GM12878 (cell line): ENCODE measurements at regions not wholly inside any gene's neighbourhood (a gene's known extent, or its start where the extent isn't known, plus 50 kb on each side); places are given as distances from the start of the nearest gene placed in this dataset.

ENCODE experiments used
- CHD4 ChIP-seq: fragments of 200-600 bp; sonication (generic); IDR thresholded peaks from 2 replicates; pipeline ENCODE4 v1.6.1; 2016; ENCODE audit warnings: mild to moderate bottlenecking
- E2F4 ChIP-seq: IDR thresholded peaks from 2 replicates; pipeline ENCODE4 v1.6.1; 2012; ENCODE audit warnings: low read depth, low read length, improper control_type of control experiment
- E4F1 ChIP-seq: fragments of 450-650 bp; IDR thresholded peaks from 2 replicates; pipeline ENCODE4 v1.6.1; 2018; ENCODE audit warnings: borderline replicate concordance, mild to moderate bottlenecking; ENCODE audit not compliant: partially characterized antibody
- ESRRA ChIP-seq: IDR thresholded peaks from 2 replicates; pipeline ENCODE4 v1.6.1; 2012; ENCODE audit warnings: mild to moderate bottlenecking, low read length, improper control_type of control experiment
- EZH2 ChIP-seq: IDR thresholded peaks from 2 replicates; pipeline ENCODE4 v1.6.1; 2012; ENCODE audit warnings: low read depth, mild to moderate bottlenecking, control low read depth, inconsistent platforms, low read length, borderline replicate concordance; ENCODE audit not compliant: control insufficient read depth
- MXI1 ChIP-seq: fragments of 150-350 bp; IDR thresholded peaks from 2 replicates; pipeline ENCODE4 v1.6.1; 2011; ENCODE audit warnings: low read depth, mild to moderate bottlenecking, inconsistent platforms, low read length, improper control_type of control experiment
- RAD21 ChIP-seq: IDR thresholded peaks from 2 replicates; pipeline ENCODE4 v1.6.1; 2011; ENCODE audit warnings: mild to moderate bottlenecking, low read depth, low read length, moderate library complexity; ENCODE audit not compliant: insufficient read depth
- TF ChIP-seq, protein P1 (sequence below): IDR thresholded peaks from 2 replicates; pipeline ENCODE4 v1.6.1; 2012; ENCODE audit warnings: low read depth, low read length, improper control_type of control experiment
- TF ChIP-seq, protein P2 (sequence below), 3 experiments: IDR thresholded peaks in 2 of 3; conservative IDR thresholded peaks in 1 of 3; 2 replicates each; pipeline ENCODE4 v1.5.1; 2011; ENCODE audit warnings: low read depth in 3 of 3, low read length in 3 of 3, mild to moderate bottlenecking in 3 of 3, control low read depth in 2 of 3, moderate library complexity in 2 of 3, inconsistent platforms in 1 of 3, mixed read lengths in 1 of 3; ENCODE audit not compliant: control insufficient read depth in 2 of 3, insufficient read depth in 1 of 3; ENCODE audit errors: extremely low read depth in 1 of 3
- TF ChIP-seq, protein P3 (sequence below): IDR thresholded peaks from 2 replicates; pipeline ENCODE4 v1.6.1; 2011; ENCODE audit warnings: low read depth, mild to moderate bottlenecking, low read length, moderate library complexity, borderline replicate concordance; ENCODE audit errors: extremely low read depth
- TF ChIP-seq, protein P4 (sequence below): IDR thresholded peaks from 2 replicates; pipeline ENCODE4 v1.6.1; 2012; ENCODE audit warnings: low read depth, low read length, improper control_type of control experiment

- TF ChIP-seq RAD21: no peak
- no peak for TF ChIP-seq E4F1
- TF ChIP-seq MXI1: no peak
- TF ChIP-seq E2F4: no peak
- no peak for TF ChIP-seq CHD4
- TF ChIP-seq, protein P1, sequence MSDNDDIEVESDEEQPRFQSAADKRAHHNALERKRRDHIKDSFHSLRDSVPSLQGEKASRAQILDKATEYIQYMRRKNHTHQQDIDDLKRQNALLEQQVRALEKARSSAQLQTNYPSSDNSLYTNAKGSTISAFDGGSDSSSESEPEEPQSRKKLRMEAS: no peak
- no peak for TF ChIP-seq EZH2
- TF ChIP-seq, protein P2, sequence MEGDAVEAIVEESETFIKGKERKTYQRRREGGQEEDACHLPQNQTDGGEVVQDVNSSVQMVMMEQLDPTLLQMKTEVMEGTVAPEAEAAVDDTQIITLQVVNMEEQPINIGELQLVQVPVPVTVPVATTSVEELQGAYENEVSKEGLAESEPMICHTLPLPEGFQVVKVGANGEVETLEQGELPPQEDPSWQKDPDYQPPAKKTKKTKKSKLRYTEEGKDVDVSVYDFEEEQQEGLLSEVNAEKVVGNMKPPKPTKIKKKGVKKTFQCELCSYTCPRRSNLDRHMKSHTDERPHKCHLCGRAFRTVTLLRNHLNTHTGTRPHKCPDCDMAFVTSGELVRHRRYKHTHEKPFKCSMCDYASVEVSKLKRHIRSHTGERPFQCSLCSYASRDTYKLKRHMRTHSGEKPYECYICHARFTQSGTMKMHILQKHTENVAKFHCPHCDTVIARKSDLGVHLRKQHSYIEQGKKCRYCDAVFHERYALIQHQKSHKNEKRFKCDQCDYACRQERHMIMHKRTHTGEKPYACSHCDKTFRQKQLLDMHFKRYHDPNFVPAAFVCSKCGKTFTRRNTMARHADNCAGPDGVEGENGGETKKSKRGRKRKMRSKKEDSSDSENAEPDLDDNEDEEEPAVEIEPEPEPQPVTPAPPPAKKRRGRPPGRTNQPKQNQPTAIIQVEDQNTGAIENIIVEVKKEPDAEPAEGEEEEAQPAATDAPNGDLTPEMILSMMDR (IDR thresholded peaks at IDR 0.05 in 2 of 3, conservative IDR thresholded peaks at IDR 0.05 in 1 of 3; ENCODE audit: control insufficient read depth in 2 of 3, extremely low read depth in 1 of 3, insufficient read depth in 1 of 3, low read depth in 3 of 3, low read length in 3 of 3): no peak
- TF ChIP-seq ESRRA: no peak
- TF ChIP-seq, protein P3, sequence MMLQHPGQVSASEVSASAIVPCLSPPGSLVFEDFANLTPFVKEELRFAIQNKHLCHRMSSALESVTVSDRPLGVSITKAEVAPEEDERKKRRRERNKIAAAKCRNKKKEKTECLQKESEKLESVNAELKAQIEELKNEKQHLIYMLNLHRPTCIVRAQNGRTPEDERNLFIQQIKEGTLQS: no peak
- TF ChIP-seq, protein P4, sequence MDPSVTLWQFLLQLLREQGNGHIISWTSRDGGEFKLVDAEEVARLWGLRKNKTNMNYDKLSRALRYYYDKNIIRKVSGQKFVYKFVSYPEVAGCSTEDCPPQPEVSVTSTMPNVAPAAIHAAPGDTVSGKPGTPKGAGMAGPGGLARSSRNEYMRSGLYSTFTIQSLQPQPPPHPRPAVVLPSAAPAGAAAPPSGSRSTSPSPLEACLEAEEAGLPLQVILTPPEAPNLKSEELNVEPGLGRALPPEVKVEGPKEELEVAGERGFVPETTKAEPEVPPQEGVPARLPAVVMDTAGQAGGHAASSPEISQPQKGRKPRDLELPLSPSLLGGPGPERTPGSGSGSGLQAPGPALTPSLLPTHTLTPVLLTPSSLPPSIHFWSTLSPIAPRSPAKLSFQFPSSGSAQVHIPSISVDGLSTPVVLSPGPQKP: no peak
Observed at GRCh38 chr9:16071400-16071799, 518.6 kb downstream of the CCDC171 start.
